Mucosa of rectum (tissue), 2 donors: ENCODE measurements at regions not wholly inside any gene's neighbourhood (a gene's known extent, or its start where the extent isn't known, plus 50 kb on each side); places are given as distances from the start of the nearest gene placed in this dataset.

Experiments used
- H3K27ac ChIP-seq, 2 donors: one replicate each; pipeline ENCODE4 v1.7.0; 2013; ENCODE audit warnings: inconsistent platforms in 2 of 2, low read depth in 2 of 2, low read length in 2 of 2
- H3K27me3 ChIP-seq, 2 donors: one replicate each; pipeline ENCODE4 v1.7.0; 2013; ENCODE audit warnings: low read length in 2 of 2; ENCODE audit not compliant: control insufficient read depth in 2 of 2, insufficient read depth in 2 of 2
- H3K36me3 ChIP-seq, 2 donors: one replicate each; pipeline ENCODE4 v1.7.0; 2013; ENCODE audit warnings: low read length in 2 of 2; ENCODE audit not compliant: control insufficient read depth in 2 of 2, insufficient read depth in 2 of 2
- H3K4me1 ChIP-seq, 2 donors: one replicate each; pipeline ENCODE4 v1.7.0; 2013; ENCODE audit warnings: low read length in 2 of 2, mild to moderate bottlenecking in 1 of 2; ENCODE audit not compliant: control insufficient read depth in 2 of 2, insufficient read depth in 2 of 2
- H3K4me3 ChIP-seq, 2 donors: one replicate each; pipeline ENCODE4 v1.7.0; 2013; ENCODE audit warnings: low read length in 2 of 2
- H3K9ac ChIP-seq, 2 donors: one replicate each; pipeline ENCODE4 v1.7.0; 2013; ENCODE audit warnings: low read length in 2 of 2, low read depth in 1 of 2, mild to moderate bottlenecking in 1 of 2
- H3K9me3 ChIP-seq, 2 donors: one replicate each; pipeline ENCODE4 v1.7.0; 2013; ENCODE audit warnings: low read length in 2 of 2; ENCODE audit not compliant: control insufficient read depth in 2 of 2
- donor health status: healthy.
- donor health status: Normal muscosa, but diverticular disease.

GRCh38 chr13:103161476-103161875 lies 95.3 kb upstream of the SLC10A2 start:
- Histone ChIP-seq H3K36me3 (no peaks in the 10 kb centered on the region), H3K4me3 (no peak overlapping the region), H3K9ac (no peak overlapping the region), H3K27ac (no peak overlapping the region), H3K4me1 (no peaks in the 10 kb centered on the region), H3K27me3 (no peaks in the 10 kb centered on the region), H3K9me3 (no peaks in the 10 kb centered on the region)

- no peaks in the 10 kb centered on the region for H3K4me1 ChIP-seq
- no peaks in the 10 kb centered on the region for H3K9me3 ChIP-seq
- no peak overlapping the region for H3K27ac ChIP-seq
- H3K27me3 ChIP-seq = no peaks in the 10 kb centered on the region
- H3K36me3 ChIP-seq = no peaks in the 10 kb centered on the region
- H3K9ac ChIP-seq = no peak overlapping the region
- H3K4me3 ChIP-seq = no peak overlapping the region
Observed at GRCh38 chr13:103157434-103158145, 91.4 kb upstream of the SLC10A2 start.

DNA sequence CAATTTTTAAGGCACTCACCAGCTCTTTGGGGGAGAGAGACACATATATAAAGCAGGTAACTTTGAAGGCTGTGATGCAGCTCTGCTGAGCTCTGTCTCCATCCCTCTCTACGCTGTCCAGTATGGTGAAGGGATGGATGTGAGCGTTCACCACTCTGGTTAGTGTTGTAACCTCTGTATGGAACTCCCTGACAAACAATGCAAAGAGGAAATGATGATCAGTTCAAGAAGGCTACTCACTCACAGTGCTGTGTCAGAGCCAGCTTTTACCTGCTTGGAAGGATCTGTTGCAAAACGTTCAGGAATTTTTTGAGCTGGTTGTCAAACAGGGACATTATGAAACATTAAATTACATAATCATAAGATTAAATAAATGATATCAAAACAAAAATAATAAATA lies 90.8 kb upstream of the SLC10A2 start:
- Histone ChIP-seq H3K4me3 (no peak overlapping the region), H3K9ac (no peak overlapping the region), H3K27me3 (no peaks in the 10 kb centered on the region), H3K9me3 (no peaks in the 10 kb centered on the region), H3K36me3 (no peaks in the 10 kb centered on the region), H3K4me1 (no peaks in the 10 kb centered on the region), H3K27ac (no peak overlapping the region)

DNA sequence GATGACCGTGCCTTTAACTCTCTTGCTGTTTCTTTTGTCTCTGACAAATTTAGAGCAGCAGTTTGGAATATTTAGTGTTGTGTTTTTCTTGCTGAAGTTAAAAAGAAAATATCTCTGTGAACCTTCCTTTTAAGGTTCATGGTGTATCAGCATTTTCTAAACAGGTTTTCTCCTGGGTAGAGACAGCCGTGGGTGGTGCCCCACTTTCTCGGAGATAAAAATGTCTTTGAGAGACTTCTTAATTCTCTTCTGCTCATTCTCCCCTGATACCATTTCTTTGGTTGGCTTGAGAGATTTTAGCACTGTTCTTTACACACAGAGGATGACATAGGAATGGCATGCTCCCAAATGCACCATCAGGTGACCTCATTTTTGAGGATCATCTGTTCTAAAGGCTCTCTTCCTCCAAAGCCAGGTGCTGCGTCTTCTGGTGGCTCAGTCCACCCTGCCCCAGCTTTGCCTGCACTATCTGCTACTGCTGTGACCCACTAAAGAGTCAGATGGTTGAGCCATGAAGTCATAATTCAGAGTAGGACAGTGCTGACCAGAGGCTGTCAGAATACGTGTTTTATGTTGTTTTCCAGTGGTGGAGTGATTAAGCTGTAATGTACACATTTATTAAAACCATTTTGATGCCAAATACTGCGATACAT lies 90.3 kb upstream of the SLC10A2 start:
- H3K4me3 ChIP-seq = no peak overlapping the region

GRCh38 chr13:103153466-103153865 lies 87.2 kb upstream of the SLC10A2 start:
- H3K9me3 ChIP-seq = no peaks in the 10 kb centered on the region
- H3K27me3 ChIP-seq = no peaks in the 10 kb centered on the region
- H3K36me3 ChIP-seq = no peaks in the 10 kb centered on the region
- H3K27ac ChIP-seq = no peak overlapping the region
- H3K4me1 ChIP-seq = no peaks in the 10 kb centered on the region
- H3K9ac ChIP-seq = no peak overlapping the region
- H3K4me3 ChIP-seq = no peak overlapping the region

More for the DNA sequence above, 90.3 kb upstream of the SLC10A2 start:
- Histone ChIP-seq H3K27me3 (no peaks in the 10 kb centered on the region), H3K36me3 (no peaks in the 10 kb centered on the region), H3K4me1 (no peaks in the 10 kb centered on the region), H3K9me3 (no peaks in the 10 kb centered on the region), H3K9ac (no peak overlapping the region), H3K27ac (no peak overlapping the region)

DNA sequence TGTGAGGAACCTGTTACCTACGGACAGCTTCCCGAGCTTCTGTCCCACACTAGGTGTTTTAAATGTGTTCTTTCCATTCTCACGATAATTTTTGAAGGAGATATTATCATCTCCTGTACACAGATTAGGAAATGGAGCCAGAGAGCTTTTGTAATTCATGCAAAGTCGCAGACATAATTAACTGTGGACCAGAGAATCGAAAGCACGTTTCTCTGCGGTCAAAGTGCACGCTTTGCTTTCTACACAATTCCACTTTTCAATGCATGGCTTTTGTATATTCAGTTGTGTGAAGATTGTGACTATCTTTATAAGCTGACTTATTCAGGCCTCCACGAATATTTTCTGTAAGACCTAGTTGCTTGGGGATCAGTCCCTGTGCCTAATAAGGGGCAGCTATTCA lies 81.7 kb upstream of the SLC10A2 start:
- Histone ChIP-seq H3K27me3 (no peaks in the 10 kb centered on the region), H3K9ac (no peak overlapping the region), H3K27ac (no peak overlapping the region), H3K4me3 (no peak overlapping the region), H3K36me3 (no peaks in the 10 kb centered on the region), H3K4me1 (no peaks in the 10 kb centered on the region), H3K9me3 (no peaks in the 10 kb centered on the region)

- Histone ChIP-seq H3K4me3 (no peak overlapping the region), H3K9me3 (no peaks in the 10 kb centered on the region), H3K27ac (no peak overlapping the region), H3K4me1 (no peaks in the 10 kb centered on the region), H3K36me3 (no peaks in the 10 kb centered on the region), H3K9ac (no peak overlapping the region), H3K27me3 (no peaks in the 10 kb centered on the region)
Observed at GRCh38 chr13:103145442-103145841, 79.2 kb upstream of the SLC10A2 start.

GRCh38 chr13:103143432-103143831 lies 77.2 kb upstream of the SLC10A2 start:
- no peaks in the 10 kb centered on the region for H3K27me3 ChIP-seq
- no peak overlapping the region for H3K4me3 ChIP-seq
- no peak overlapping the region for H3K27ac ChIP-seq
- no peaks in the 10 kb centered on the region for H3K4me1 ChIP-seq
- no peak overlapping the region for H3K9ac ChIP-seq
- H3K36me3 ChIP-seq = no peaks in the 10 kb centered on the region
- no peaks in the 10 kb centered on the region for H3K9me3 ChIP-seq

- Histone ChIP-seq H3K4me3 (no peak overlapping the region), H3K36me3 (no peaks in the 10 kb centered on the region), H3K27me3 (no peaks in the 10 kb centered on the region), H3K9me3 (no peaks in the 10 kb centered on the region), H3K27ac (no peak overlapping the region), H3K4me1 (no peaks in the 10 kb centered on the region), H3K9ac (no peak overlapping the region)
Observed at GRCh38 chr13:103142151-103142550, 75.9 kb upstream of the SLC10A2 start.

DNA sequence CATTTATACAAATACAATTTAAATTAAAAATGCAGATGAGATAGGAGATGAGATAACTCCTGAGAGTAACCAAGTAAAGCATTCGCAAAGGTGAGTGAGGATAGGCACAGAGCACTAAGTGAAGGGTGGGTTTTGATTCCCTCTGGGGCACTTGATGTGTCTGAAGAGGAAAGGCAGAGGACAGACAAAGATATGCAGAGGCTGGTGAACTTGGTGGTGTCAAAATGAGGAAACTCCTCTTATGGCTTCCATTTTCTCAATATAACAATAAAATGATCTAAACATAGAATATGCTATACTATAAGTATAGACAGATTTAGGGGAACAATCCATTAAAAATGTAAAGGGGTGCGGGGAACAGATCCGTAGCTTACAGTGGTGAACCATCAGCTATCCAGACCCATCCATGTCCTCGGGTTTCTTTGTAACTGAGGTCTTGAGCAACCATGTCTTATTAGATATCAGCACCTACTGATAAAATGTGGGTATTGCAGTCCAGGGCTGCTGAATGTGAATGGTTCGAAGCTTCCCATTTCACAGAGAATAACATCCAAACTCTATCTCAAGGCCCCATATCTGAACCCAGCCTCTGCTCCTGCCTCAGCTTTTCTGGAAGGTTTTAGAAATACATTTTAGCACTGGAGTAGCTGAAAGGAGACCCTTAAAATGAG lies 73.9 kb upstream of the SLC10A2 start:
- no peaks in the 10 kb centered on the region for H3K27me3 ChIP-seq
- no peak overlapping the region for H3K4me3 ChIP-seq
- H3K9ac ChIP-seq = no peak overlapping the region
- no peaks in the 10 kb centered on the region for H3K9me3 ChIP-seq
- no peaks in the 10 kb centered on the region for H3K4me1 ChIP-seq
- H3K27ac ChIP-seq = no peak overlapping the region
- H3K36me3 ChIP-seq = no peaks in the 10 kb centered on the region
